CD4-positive, alpha-beta T cell treated with Interferon gamma for 1 hour (primary cell): ENCODE measurements at regions not wholly inside any gene's neighbourhood (a gene's known extent, or its start where the extent isn't known, plus 50 kb on each side); places are given as distances from the start of the nearest gene placed in this dataset.

ENCODE experiments used
- DNase-seq: peaks from one replicate; pipeline ENCODE4 v3.0.0-alpha.2; 2020

DNA sequence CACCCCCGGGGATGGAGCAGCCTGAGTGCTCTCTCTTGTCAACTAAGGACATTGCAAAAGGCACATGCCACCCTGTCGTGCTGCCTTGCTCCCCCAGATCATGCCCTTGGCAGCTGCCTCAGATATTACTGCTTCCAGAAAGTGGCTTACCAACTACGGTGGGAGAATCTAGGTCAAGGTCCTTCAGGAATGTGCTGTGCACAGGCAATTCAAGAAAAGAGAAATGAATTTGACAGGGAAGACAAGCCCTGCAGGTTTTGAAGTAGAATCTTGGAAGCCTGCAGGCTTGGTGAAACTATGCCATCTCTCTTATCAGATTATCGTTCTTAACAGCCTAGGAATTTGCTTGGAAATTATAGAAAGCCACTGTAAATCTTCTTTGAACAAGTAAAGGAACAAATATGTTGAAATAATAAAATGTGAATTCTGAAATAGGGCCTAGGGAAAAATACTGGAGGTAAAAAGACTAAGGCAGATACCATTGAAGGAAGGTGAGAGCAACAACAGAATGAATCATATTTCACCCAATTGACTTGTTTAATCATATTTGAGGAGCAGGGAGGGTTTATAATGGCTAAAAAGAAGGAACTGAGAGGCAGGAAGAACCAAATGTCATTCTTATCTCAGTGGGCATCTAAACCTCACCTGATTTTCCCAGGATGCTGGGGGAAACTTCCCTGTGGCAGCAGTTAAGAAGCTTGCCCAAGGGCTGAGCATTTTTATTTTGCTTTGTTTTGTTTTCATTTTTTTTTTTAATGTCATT, 94.0 kb upstream of the GLS start:
- DNase-seq = no peak

DNA sequence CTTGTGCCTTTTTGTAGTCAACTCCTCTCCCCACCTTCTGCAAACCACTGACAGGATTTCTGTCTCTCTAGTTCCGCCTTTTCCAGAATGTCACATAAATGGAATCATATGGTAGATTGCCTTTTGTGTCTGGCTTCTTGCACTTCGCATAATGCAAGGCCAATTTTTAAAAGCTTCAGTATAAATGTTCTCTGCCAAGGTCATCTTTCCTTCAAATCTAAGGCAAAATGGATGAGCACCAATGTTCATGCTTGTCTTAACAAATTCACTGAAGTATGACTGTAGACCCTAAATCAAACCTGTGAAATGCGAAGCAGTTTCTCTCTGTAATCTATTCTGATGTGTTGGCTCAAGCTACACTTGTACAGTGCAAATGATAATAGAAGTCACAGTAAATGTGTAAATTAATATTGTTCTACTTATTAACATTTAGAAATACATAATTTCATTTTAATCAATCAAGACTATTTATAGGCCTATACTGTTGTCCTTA, 92.8 kb upstream of the GLS start:
- no peak for DNase-seq

GRCh38 chr2:190789074-190790004, 91.3 kb upstream of the GLS start:
- no peak for DNase-seq

- no peak for DNase-seq
Observed at GRCh38 chr2:190791347-190791975, 89.2 kb upstream of the GLS start.

DNA sequence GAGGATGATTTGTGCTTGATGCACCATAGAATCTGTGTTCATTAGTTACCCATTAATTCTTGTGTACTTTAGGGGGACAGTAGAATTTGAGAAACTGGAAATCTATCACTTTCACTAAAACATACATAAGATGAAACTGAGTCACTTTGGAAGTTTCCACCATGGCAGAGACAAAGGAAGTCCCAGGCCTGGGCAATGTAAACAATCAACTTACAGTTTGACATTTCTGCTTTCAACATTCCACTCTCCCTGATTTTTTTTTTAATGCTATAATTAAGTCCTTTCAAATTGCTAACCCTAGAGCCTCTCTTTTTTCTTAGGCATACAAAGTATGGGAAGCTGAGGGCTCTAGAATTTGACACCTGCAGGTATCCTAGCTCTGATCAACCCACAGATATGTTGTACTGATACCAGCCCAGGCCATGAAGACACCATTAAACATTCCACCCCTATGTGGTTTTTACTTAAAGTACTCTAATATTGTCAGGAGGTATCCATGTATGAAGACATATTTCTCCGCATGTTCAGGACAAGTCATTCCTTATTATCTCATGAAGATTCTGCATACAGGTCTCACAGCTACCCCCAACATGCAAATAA, 88.5 kb upstream of the GLS start:
- no peak for DNase-seq

- DNase-seq = no peak
Observed at GRCh38 chr2:190792956-190793888, 87.4 kb upstream of the GLS start.

- no peak for DNase-seq
Observed at GRCh38 chr2:190794377-190794776, 86.2 kb upstream of the GLS start.

- DNase-seq = no peak
Observed at GRCh38 chr2:190794790-190795189, 85.8 kb upstream of the GLS start.

DNA sequence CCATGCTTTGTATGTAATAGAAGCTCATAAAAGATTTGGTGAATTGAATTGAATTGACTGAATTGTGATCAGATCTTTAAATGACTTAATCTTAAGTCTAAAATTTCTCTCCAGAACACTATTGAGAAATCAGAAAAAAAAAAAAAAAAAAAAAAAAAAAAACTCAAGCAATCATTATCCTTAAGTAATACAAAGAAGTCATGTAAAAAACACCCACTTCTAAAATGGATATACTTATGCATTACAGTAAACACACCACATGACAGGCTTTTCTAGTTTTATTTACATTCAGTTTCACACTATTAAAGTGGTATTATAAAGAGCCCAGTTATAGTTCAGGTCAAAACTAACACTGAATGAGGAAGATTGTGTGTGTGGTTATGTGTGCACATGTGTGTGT, 84.9 kb upstream of the GLS start:
- no peak for DNase-seq

GRCh38 chr2:190799999-190800398, 80.6 kb upstream of the GLS start:
- DNase-seq = no peak

DNA sequence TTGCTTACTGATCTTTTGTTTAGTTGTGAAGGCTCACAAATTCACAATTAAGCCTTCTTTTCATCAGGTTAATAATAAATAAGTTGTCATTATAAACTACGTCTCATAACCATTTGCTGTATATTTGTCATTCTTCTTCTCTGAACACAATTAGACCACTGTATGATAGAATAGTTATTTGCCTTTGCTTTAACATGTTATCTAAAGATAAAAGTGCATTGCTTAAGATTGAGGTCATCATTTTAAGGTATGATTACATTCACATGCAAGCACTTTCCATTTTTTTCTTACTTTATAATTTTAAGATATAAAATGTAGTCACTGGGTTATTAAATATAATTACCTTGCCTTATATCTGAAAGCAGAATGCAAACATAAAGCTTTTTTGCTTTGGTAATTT, 80.1 kb upstream of the GLS start:
- no peak for DNase-seq

- no peak for DNase-seq
Observed at GRCh38 chr2:190802129-190802528, 78.5 kb upstream of the GLS start.

DNA sequence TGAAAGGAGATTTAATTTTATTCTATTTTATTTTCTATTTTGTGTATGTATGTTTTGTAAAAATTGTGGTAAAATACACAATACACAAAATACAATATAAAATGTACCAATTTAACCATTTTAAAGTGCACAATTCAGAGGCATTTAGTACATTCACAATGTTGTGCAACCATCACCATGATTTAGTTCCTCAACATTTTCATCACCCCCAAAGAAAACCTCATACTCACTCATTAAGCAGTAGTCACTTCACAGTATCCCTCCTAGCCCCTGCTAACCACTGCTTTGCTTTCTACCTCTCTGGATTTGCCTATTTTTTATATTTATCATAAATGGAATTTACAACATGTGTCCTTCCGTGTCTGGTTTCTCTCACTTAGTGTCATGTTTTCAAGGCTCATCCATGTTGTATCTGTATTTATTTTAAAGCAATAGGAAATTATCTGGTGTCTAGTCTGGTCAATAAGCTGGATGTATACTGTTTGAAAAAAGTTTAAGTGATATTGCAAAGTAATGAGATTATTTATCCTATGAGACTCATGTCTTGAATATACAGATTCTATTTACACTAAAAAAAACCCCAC, 77.9 kb upstream of the GLS start:
- DNase-seq = no peak

GRCh38 chr2:190804182-190804795, 76.3 kb upstream of the GLS start:
- DNase-seq = no peak

- DNase-seq = no peak
Observed at GRCh38 chr2:190805126-190805525, 75.5 kb upstream of the GLS start.

DNA sequence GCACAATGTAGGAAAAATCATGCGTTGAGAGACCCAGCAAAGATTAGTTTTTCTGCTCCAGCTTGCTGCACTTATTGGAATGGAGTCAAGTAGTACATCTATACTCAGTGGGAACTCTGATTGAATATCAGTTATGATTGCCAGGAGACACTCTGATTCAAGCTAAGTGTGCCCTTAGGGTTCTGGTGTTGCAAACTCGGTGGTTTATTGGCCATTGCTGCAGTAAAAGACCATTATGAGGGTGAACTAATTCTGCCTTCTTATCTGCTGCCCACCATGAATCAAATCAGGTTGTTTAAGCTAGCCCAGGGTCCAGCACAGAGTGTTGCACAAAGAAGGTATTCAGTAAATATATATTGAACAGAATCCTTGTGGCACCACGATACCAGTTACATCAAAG, 74.8 kb upstream of the GLS start:
- no peak for DNase-seq

GRCh38 chr2:190807886-190808285, 72.7 kb upstream of the GLS start:
- DNase-seq = no peak

DNA sequence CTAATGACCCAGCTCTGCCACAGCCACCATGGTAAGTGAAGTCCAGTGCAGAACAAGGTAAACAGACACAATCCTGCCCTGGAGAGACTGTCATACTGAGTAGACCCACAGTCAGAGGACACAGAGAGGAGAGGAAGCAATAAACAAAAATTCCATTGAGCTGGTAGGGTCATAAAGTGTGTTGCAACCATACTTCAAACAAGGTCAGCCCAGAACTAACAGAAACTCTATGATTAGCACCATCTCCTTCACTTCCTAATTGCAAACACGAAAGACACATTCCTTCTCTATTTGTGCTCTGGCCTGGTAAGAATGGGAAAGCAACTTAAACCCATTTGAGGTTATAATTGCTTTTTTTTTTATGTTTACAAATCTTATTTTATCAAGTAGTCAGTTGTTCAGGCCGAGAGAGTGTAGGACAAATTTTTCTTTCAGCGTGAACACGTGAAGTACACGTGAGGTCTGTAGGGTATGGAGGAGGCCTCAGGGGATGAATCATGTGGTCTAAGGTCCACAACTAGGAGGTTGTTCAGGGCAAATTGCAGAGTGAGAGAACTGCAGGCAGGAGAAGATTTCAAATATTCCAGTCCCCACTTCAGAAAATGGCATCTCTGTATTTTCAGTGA, 71.4 kb upstream of the GLS start:
- DNase-seq = no peak

- DNase-seq = no peak
Observed at GRCh38 chr2:190809876-190810525, 70.6 kb upstream of the GLS start.

GRCh38 chr2:190810981-190811587, 69.5 kb upstream of the GLS start:
- DNase-seq = no peak
